HG02938 (cell line): ENCODE measurements at regions not wholly inside any gene's neighbourhood (a gene's known extent, or its start where the extent isn't known, plus 50 kb on each side); places are given as distances from the start of the nearest gene placed in this dataset.
"Not testable (repeated sequence)": the region's sequence is repeated elsewhere in the genome, so short reads cannot be mapped to it uniquely, and the experiment has no call there.

Experiments
- ATAC-seq: cut with Tn5 transposase; IDR thresholded peaks from one replicate; pipeline ENCODE4 v1.9.1; 2021; ENCODE audit warnings: mild to moderate bottlenecking, moderate library complexity; ENCODE audit not compliant: unreplicated experiment

- ATAC-seq, result no peak
Observed at GRCh38 chr13:24617256-24618010, 62.8 kb upstream of the ATP12A start.

GRCh38 chr13:24618011-24618955 lies 61.9 kb upstream of the ATP12A start:
- peak; percentile 91 for ATAC-seq

- no peak for ATAC-seq
Observed at GRCh38 chr13:24619282-24619681, 60.9 kb upstream of the ATP12A start.

- ATAC-seq, result not testable (repeated sequence)
Observed at GRCh38 chr13:24622481-24623148, 57.6 kb upstream of the ATP12A start.

GRCh38 chr13:24623149-24623665 lies 57.0 kb upstream of the ATP12A start:
- no peak for ATAC-seq

GRCh38 chr13:24624363-24624762 lies 55.8 kb upstream of the ATP12A start:
- ATAC-seq, result no peak

DNA sequence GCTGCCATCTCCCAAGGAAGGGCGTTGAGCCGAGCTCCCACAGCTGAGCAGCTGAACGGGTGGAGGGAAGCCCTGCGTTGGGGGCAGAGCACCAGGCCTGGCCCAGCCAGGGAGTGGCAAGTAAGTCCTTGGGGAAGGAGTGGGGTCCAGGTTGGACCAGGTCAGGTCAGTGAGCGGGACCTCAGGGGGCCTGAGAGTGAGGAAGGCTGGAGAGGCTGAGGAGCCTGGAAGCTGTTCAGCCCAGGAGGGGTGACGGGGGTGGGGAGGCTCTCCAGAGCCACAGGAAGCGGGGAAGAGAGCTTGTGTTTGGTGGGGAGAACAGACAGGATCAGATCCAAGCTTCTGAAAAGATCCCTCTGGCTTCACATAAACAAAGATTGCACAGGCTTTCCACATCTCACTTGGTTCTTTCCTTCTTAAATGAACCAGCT lies 55.4 kb upstream of the ATP12A start:
- ATAC-seq, result no peak

- no peak for ATAC-seq
Observed at GRCh38 chr13:24625331-24625731, 54.9 kb upstream of the ATP12A start.

DNA sequence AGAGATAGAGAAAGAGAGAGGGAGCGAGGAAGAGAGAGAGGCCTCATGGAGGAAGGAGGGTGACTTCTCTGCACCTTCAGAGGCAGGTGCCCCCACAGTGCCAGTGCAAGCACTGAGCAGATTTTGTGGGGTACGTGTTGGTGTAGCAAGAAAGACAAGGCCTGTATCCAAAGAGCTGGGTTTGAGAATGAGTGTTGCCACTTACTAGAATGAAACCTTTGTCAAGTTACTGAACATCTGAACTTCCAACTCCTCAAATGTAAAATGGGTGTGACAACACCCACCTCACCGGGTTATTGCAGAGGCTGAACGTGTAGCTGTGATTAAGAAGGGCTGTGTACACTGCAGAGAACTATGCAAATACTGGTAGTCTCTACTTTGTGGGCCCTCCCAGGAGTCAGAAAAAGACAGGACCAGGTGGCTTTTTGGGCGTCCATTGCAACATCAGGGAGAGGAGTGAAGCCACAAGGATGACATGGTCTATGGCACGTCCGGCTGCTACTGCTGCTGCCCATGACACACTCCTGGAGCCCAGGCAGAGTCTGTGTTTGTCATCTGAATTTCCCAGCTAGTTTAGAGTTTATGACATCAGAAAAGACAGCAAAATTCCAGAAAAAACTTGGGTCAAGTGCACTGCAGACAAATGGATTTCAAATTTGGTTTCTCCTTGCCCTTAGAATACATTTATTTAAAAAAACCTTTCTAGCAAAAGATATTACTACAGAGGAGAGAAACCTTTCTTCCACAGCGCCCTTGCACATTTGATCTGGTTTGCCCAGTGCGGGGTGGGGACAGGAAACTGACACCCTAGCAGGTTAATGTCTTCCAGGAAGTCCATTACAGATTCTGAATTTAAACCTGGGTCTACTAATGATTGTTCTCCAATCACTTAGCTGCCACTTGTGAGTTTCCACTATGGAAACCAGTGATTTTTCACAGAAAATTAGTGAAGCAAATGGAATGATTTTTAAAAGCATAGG lies 54.0 kb upstream of the ATP12A start:
- ATAC-seq, result no peak

DNA sequence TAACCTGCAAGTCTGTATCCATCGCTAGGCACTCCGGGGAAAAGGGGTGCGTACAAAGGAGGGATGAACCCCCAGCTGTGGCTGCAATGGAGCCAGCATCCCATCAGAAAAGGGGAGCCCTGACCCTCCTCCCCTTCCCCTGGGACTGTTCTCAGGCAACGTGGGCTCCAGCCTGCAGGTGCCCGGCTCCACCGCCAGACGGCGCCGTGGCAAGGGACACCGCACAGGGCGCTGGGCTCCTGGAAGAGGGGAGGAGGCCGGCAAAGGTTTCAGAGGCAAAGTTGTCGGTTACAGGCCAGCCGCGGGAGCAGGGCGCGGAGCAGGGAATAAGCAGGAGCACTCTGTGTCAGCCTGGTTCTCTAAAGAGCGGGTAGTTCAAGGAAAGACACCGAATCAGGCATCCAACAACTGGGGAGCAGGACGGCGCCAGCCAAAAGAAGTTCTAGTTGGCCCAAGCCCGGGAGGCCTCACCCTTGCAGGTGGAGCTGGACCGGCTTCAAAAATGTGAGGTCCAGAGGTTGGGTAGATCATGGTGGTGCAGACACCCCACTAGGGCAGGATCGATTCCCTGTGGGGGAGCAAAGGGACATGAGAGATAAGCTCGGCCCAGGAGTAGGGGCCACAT lies 53.0 kb upstream of the ATP12A start:
- ATAC-seq, result no peak

DNA sequence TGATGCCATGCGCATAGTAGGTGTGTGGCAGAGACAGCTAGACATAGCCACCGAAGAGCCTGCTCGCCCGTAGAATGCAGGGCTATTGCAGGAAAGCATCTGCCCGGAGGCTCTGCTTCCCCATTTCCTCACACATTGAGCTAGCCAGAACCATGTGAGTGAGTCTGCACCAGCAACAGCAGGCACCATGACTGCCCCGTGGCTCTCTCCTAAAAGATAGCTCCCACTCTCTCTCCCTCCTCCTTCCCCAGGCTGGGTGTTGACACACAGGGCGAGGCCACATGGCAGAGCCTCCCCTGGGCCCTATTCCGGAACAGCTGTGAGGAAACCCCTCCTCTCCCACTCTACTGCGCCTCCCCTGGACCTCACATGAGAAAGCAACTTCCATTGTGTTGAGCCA lies 52.3 kb upstream of the ATP12A start:
- no peak for ATAC-seq

- no peak for ATAC-seq
Observed at GRCh38 chr13:24629320-24629719, 50.9 kb upstream of the ATP12A start.

- ATAC-seq, result no peak
Observed at GRCh38 chr13:24630121-24630520, 50.1 kb upstream of the ATP12A start.
